NCI-H82 (cell line): ENCODE measurements at regions not wholly inside any gene's neighbourhood (a gene's known extent, or its start where the extent isn't known, plus 50 kb on each side); places are given as distances from the start of the nearest gene placed in this dataset.
"Not testable (repeated sequence)": the region's sequence is repeated elsewhere in the genome, so short reads cannot be mapped to it uniquely, and the experiment has no call there.

Experiments
- DNase-seq: peaks from one replicate; lab custom pipeline; 2025; lab: John Stamatoyannopoulos, UW

DNA sequence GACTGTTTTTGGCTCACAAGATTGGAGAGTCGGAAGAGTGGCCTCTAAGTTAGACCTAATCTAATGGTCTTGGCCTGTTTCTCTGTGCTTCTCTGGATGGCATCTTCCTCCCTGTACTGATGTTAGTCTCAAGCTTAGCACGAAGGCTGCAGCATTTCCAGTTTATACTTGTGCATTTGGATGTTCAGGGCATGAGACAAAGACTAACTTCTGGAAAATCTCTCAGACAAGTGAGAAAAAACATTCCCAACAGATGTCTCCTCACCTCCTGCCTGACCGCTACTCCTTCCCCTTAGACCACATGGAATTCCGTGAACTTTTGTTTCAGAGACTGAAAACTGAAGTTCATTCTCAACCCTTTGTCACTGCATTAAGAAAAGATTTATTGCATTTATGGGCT, 410.8 kb upstream of the MCTP2 start:
- DNase-seq: no peak

DNA sequence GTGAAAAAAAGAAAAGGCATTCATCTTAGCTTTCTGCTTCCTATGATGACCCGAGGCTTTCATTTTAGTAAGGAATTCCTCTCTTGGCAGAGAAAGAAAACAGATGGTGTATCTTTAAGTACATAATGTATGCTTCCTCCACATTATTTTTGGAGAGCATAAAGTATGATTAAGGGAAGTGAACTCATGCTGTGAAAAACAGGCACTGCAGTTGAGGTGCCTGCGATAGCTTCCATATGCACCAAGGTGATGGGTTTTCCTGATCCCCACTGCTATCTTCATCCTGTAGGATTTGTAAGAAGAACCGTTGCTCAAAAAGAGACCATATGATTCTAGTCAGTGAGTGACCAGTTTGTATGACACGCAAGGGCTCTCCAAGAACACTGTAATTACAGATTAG, 411.5 kb upstream of the MCTP2 start:
- peak; percentile 44 for DNase-seq

GRCh38 chr15:93816815-93817214, 414.5 kb upstream of the MCTP2 start:
- DNase-seq: no peak

DNA sequence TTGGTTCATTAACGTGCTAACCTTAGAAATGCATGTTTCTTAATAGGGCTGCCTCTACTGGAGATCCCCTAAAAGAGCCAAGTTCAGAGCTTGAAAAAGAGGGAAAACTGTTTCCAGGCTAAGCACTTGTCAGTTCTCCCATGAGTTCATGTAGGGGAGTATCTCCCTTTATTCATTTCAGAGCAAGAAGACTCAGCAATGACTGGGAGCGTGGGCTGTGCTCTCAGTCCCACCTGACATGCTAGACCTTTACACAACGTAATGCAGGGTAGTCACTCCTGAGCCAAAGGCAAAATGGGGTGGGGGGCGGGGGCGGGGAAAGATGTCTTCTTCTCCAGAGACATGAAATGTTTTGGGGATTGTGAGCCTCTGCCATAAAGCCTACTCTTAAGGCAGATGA, 420.1 kb upstream of the MCTP2 start:
- no peak for DNase-seq

DNA sequence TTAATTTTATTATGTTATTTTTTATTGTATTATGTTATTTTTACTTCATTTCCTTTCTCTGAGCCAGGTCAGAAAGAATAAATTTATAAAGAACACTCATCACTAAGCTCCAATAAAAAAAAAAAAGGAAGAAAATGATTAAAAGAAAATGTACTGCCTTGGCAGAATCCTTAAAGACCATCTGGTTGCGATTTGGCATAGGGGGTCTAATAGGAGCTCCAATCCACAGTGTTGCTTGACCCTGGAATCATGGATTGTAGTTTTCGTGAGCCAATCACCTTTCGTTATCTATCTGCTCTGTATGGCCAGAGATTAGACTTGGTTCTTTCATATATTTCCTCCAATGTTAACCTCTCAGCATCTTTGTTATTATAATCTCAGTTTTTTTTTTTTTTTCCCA, 421.8 kb upstream of the MCTP2 start:
- no peak for DNase-seq

GRCh38 chr15:93803421-93804152, 427.8 kb upstream of the MCTP2 start:
- DNase-seq: no peak

DNA sequence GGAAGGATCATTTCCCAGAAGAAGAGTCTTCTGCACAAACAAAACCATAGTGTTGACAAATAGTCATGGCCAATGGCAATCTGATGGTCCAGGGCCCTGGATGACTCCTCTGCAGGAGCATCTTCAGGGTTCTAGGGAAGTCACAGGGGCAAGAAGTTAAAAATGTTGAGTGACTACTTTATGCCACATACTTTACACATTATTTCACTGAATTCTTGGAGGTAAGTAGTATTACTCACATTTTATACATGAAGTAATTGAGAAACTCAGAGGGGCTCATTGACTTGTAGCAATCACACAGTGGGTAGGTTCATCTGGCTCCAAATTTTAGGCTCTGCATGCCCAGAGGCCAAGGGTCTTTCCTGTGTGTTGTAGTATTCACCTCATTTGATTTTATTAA, 430.2 kb upstream of the MCTP2 start:
- DNase-seq: no peak

DNA sequence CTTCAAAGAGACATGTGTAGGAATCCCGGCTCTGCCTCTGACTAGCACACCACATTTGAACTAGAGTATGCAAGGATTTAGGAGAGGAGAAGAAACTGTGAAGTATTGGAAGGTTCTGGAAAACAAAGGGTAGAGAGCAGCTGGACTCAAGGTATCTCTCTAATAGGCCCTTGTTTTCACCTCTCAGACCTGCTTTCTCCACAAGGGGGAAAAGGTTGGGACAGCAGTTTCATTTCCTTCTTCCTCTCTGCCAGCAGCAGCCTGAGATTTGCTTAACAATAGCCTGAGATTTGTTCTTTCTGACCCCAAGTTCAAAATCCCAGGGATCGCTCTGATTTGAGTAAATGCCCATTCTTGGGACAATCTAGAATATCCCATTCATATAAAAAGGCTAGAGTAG, 430.6 kb upstream of the MCTP2 start:
- DNase-seq: no peak

DNA sequence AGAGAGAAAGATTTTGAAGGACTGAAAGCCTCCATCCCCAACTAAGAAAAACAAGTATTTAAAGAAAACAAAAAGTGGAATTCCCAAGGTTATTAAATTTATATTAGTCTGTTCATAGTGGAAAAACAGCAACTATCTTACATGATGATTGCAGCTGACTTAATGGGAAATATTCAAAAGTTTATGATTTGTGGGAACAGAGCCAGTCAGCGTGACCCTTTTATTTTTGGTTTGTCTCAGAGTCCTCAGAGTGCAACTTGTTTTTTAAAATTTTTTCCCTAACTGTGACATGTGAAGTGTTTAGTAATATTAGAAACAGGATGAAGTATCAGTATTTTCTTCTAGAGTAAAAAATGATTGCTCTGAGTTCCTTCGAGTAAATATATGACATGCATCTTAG, 441.9 kb upstream of the MCTP2 start:
- no peak for DNase-seq

- DNase-seq: no peak
Measured at GRCh38 chr15:93780073-93780472, 451.3 kb upstream of the MCTP2 start.

DNA sequence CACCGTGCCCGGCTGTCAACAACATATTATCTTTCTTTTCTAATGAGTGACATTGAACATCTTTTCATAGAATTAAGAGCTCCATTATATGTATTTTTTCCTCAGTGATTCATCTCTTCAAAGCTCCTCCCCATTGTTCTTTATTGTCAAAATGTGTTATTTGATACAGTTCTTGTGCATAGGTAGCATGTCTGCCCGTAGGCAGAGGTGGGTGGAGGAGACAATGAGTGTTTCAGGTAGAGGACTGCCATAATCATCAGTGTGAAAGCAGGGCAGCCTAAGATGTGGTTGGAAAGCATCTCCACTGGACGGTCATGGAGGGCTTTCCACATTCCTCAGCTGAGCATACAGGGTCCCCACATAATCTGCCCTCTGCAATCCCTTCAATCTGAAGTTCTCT, 452.0 kb upstream of the MCTP2 start:
- DNase-seq: no peak

DNA sequence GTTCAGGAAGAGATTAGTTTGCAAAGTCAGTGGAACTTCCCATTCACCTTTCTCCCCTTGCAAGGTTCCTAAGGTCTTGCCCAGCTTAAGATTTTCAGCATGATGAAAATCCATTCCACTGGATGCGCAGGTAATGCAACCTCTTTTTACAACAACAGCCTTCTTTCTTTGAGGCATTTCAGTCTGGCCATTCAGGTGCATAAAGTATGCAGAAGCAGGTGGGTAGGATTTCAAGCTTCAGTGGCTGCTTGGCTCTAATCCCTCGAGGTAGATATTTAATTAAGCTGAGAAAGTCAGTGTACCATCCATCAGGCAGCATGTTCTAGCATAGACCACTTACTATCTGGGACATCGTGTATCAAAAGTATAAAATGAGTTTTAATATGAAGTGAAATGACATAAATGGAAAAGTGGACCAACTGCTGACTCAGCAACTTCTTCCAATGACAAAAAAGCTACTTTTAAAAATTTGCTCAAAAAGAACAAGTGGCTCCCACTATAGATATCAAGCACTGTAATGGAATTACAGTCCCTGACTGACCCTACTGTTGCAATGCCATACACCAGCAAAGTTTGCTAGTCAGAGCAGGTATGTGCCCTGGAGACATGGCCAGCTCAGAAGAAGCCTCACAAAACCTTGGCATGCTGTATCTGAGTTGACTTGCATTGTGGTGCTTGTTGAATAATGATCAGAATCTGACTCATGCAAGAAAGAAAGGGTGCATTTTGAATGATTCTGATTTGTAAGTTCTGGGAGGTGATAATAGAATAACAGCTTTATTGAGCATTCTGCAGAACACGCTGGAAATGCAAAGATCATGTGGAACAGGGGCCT, 459.9 kb upstream of the MCTP2 start:
- peak; percentile 19 for DNase-seq

GRCh38 chr15:93770788-93771187, 460.6 kb upstream of the MCTP2 start:
- DNase-seq: no peak

GRCh38 chr15:93762036-93762435, 469.3 kb upstream of the MCTP2 start:
- DNase-seq: no peak

- DNase-seq: no peak
Measured at GRCh38 chr15:93759629-93760028, 471.7 kb upstream of the MCTP2 start.

DNA sequence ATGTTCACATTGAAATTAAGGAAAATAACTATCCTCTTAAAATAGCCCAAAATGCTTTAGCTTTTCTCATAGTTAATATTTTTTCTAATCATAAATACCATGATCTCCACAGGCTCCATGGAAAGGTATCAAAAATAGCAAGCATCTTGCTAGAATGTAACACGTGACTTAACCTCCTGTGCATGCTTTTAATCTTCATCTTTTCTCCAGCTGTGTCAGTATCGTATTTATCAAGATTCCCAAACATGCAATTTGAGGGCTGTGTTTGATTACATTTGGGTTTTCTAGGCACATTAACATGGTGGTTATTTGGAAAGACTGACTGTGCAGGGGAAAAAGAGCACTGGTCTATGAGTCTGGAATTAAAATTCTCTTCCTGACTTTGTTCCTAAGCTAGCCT, 472.5 kb upstream of the MCTP2 start:
- no peak for DNase-seq

DNA sequence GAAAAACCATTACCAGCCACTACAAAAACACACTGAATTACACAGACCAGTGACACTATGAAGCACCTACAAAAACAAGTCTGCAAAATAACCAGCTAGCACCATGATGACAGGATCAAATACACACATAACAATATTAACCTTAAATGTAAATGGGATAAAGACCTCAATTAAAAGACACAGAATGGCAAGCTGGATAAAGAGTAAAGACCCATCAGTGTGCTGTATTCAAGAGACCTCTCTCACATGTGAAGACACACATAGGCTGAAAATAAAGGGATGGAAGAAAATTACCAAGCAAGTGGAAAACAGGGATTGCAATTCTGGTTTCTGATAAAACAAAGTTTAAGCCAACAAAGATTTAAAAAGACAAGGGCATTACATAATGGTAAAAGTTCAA, 482.7 kb upstream of the MCTP2 start:
- no peak for DNase-seq

DNA sequence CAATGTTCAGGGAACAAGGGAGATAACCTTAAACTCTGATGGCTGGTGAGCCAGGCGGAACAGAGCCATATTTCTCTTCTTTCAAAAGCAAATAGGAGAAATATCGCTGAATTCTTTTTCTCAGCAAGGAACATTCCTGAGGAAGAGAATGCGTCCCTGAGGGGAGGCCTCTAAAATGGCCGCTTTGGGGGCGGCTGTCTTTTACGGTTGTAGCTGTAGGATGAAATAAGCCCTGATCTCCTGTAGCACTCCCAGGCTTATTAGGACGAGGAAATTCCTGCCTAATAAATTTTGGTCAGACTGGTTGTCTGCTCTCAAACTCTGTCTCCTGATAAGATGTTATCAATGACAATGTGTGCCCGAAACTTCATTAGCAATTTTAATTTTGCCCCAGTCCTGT, 496.4 kb upstream of the MCTP2 start:
- DNase-seq: not testable (repeated sequence)

GRCh38 chr15:93730724-93731123, 500.6 kb upstream of the MCTP2 start:
- DNase-seq: peak; percentile 27

DNA sequence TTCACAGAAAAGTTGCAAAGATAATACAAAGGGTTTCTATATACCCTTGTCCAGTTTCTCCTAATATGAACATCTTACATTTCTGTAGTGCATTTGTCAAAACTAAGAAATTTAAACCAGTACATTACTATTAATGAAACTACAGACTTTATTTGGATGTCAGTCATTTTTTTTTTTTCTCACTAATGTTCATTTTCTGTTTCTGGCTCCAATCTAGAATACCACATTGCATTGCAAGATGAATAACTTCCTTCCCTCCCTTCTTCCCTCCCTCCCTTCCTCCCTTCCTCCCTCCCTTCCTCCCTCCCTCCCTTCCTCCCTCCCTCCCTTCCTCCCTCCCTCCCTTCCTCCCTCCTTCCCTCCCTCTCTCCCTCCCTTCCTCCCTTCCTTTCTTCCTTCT, 509.2 kb upstream of the MCTP2 start:
- DNase-seq: no peak

GRCh38 chr15:93720607-93721006, 510.8 kb upstream of the MCTP2 start:
- no peak for DNase-seq

DNA sequence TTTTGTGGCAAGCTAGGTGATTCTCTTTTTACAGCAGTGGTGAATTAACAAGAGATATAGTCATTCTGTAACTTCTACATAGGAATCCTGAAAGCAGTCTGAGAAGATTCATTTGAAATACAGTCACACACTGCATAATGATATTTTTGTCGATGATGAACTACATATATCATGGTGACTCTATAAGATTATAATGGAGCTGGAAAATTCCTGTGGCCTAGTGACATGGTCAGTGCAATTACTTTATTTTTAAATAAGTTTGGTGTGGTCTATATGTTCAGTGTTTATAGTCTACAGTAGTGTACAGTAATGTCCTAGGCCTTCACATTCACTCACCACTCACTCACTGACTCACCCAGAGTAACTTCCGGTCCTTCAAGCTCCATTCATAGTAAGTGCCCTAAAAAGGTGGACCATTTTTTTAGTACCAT, 511.4 kb upstream of the MCTP2 start:
- no peak for DNase-seq

DNA sequence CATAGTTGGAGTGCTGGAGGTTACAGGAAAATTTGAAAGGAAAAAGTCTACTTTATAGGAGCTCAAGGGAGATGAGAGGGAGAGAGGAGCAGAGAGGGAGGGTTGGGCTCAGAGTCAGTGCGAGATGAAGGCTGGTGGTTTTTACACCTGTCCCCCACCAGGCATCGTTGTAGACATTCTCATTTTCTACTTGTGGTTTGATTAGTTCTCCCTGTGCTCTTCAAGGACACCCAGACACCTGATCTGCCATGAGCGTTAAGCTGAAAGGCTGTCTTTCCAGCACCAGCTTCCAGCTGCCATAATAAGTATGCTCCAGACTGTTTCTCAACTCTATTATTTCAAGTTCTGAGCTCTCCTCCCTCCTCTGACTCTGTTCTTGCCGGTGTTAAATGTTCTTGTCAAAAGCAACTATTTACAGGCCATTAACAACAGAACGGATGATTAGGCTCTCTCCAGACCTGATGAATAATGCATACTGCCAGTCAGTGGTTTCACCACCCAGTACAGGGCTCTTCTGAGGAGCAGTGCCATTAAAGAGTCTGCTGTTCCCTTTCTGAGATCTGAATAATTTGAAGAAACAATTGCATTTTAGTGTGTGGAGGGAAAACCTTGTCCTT, 514.6 kb upstream of the MCTP2 start:
- DNase-seq: no peak
